HEK293 (cell line): ENCODE measurements at regions not wholly inside any gene's neighbourhood (a gene's known extent, or its start where the extent isn't known, plus 50 kb on each side); places are given as distances from the start of the nearest gene placed in this dataset.

Experiments
- CTCF ChIA-PET: fragments of 350-600 bp; formaldehyde crosslinking; extraction: SDS; loops from one replicate; lab custom pipeline; 2021; ENCODE audit warnings: antibody characterized with exemption; lab: Yijun Ruan, JAX
- POLR2A ChIA-PET: fragments of 300-600 bp; formaldehyde crosslinking; extraction: SDS; loops from one replicate; lab custom pipeline; 2020; ENCODE audit warnings: antibody characterized with exemption, inconsistent platforms; lab: Yijun Ruan, JAX
- H3K27ac ChIP-seq: fragments of 200-500 bp; sonication (Bioruptor generic); 2 replicates; pipeline ENCODE4 v1.5.1; 2014; ENCODE audit warnings: low read depth, low read length, control low read depth, inconsistent platforms; ENCODE audit errors: extremely low read depth
- H3K36me3 ChIP-seq, 2 experiments: fragments of 200-500 bp in 1 of 2; sonication (Bioruptor generic) in 1 of 2; 1 replicate in 1 of 2; 2 replicates in 1 of 2; pipeline ENCODE4 v1.5.1; 2014 to 2017; ENCODE audit warnings: inconsistent platforms in 2 of 2, low read length in 2 of 2; ENCODE audit not compliant: control insufficient read depth in 2 of 2, insufficient read depth in 1 of 2
- H3K4me1 ChIP-seq: fragments of 200-500 bp; sonication (Bioruptor generic); 2 replicates; pipeline ENCODE4 v1.5.1; 2014; ENCODE audit warnings: mild to moderate bottlenecking, low read length, inconsistent platforms; ENCODE audit not compliant: control insufficient read depth, insufficient read depth
- H3K4me3 ChIP-seq: 2 replicates; pipeline ENCODE4 v1.5.1; 2011; ENCODE audit warnings: low read depth, mild to moderate bottlenecking, control low read depth, low read length, moderate library complexity
- H3K9me3 ChIP-seq: fragments of 200-500 bp; sonication (Bioruptor generic); 2 replicates; pipeline ENCODE4 v1.5.1; 2014; ENCODE audit warnings: low read depth, low read length, inconsistent platforms; ENCODE audit not compliant: control insufficient read depth, insufficient read depth
- HOXA7 ChIP-seq: sonication (generic); formaldehyde crosslinking; IDR thresholded peaks from 2 replicates; pipeline ENCODE4 v1.8.1; 2022; ENCODE audit warnings: missing genetic modification reagents, borderline replicate concordance
- HOXD13 ChIP-seq: sonication (generic); formaldehyde crosslinking; IDR thresholded peaks from 2 replicates; pipeline ENCODE4 v1.8.0; 2022; ENCODE audit warnings: missing genetic modification reagents, borderline replicate concordance
- MZF1 ChIP-seq: fragments of 450-650 bp; formaldehyde crosslinking; IDR thresholded peaks from 2 replicates; pipeline ENCODE4 v1.5.1; 2017; ENCODE audit warnings: missing biosample characterization, missing genetic modification characterization, borderline replicate concordance
- SALL2 ChIP-seq: fragments of 450-650 bp; formaldehyde crosslinking; IDR thresholded peaks from 2 replicates; pipeline ENCODE4 v1.5.0; 2017; ENCODE audit warnings: missing biosample characterization, mild to moderate bottlenecking, missing genetic modification characterization, borderline replicate concordance
- SCRT2 ChIP-seq: fragments of 450-650 bp; formaldehyde crosslinking; IDR thresholded peaks from 2 replicates; pipeline ENCODE4 v1.5.1; 2016; ENCODE audit warnings: missing biosample characterization, missing genetic modification characterization
- TCF7L2 ChIP-seq: IDR thresholded peaks from 2 replicates; pipeline ENCODE4 v1.6.1; 2011; ENCODE audit warnings: low read depth, mild to moderate bottlenecking, inconsistent platforms, low read length, moderate library complexity, borderline replicate concordance
- ZNF10 ChIP-seq: fragments of 450-650 bp; formaldehyde crosslinking; IDR thresholded peaks from 2 replicates; pipeline ENCODE4 v1.5.1; 2017; ENCODE audit warnings: missing biosample characterization, missing genetic modification characterization
- ZNF155 ChIP-seq: fragments of 450-650 bp; formaldehyde crosslinking; IDR thresholded peaks from 2 replicates; pipeline ENCODE4 v1.5.1; 2016; ENCODE audit warnings: missing biosample characterization, missing genetic modification characterization
- ZNF175 ChIP-seq: fragments of 450-650 bp; formaldehyde crosslinking; IDR thresholded peaks from 2 replicates; pipeline ENCODE4 v1.5.1; 2016; ENCODE audit warnings: missing biosample characterization, missing genetic modification characterization
- ZNF19 ChIP-seq: fragments of 450-650 bp; formaldehyde crosslinking; IDR thresholded peaks from 2 replicates; pipeline ENCODE4; 2016; ENCODE audit warnings: missing biosample characterization, missing genetic modification characterization, low read depth
- ZNF266 ChIP-seq: fragments of 450-650 bp; formaldehyde crosslinking; IDR thresholded peaks from 2 replicates; pipeline ENCODE4 v1.5.1; 2016; ENCODE audit warnings: missing biosample characterization, missing genetic modification characterization, low read depth
- ZNF600 ChIP-seq: fragments of 450-650 bp; formaldehyde crosslinking; IDR thresholded peaks from 2 replicates; pipeline ENCODE4 v1.5.1; 2016; ENCODE audit warnings: missing biosample characterization, missing genetic modification characterization
- ZNF623 ChIP-seq: fragments of 450-650 bp; formaldehyde crosslinking; IDR thresholded peaks from 2 replicates; pipeline ENCODE4 v1.5.1; 2016; ENCODE audit warnings: missing biosample characterization, missing genetic modification characterization
- ZNF670 ChIP-seq: fragments of 450-650 bp; formaldehyde crosslinking; IDR thresholded peaks from 2 replicates; pipeline ENCODE4 v1.5.1; 2016; ENCODE audit warnings: missing biosample characterization, missing genetic modification characterization, low read depth
- TF ChIP-seq, protein P1 (sequence below): fragments of 450-650 bp; IDR thresholded peaks from 2 replicates; pipeline ENCODE4 v1.5.1; 2018; ENCODE audit warnings: missing biosample characterization, mild to moderate bottlenecking, missing genetic modification characterization
- TF ChIP-seq, protein P2 (sequence below): fragments of 450-650 bp; formaldehyde crosslinking; IDR thresholded peaks from 2 replicates; pipeline ENCODE4 v1.5.1; 2017; ENCODE audit warnings: missing biosample characterization, missing genetic modification characterization
- TF ChIP-seq, protein P3 (sequence below): fragments of 450-650 bp; formaldehyde crosslinking; IDR thresholded peaks from 2 replicates; pipeline ENCODE4 v1.5.1; 2016; ENCODE audit warnings: missing biosample characterization, missing genetic modification characterization
- TF ChIP-seq, protein P4 (sequence below): fragments of 450-650 bp; formaldehyde crosslinking; IDR thresholded peaks from 2 replicates; pipeline ENCODE4 v1.5.1; 2017; ENCODE audit warnings: missing biosample characterization, missing genetic modification characterization
- TF ChIP-seq, protein P5 (sequence below): fragments of 450-650 bp; formaldehyde crosslinking; IDR thresholded peaks from 2 replicates; pipeline ENCODE4 v1.5.1; 2017; ENCODE audit warnings: missing biosample characterization, missing genetic modification characterization

DNA sequence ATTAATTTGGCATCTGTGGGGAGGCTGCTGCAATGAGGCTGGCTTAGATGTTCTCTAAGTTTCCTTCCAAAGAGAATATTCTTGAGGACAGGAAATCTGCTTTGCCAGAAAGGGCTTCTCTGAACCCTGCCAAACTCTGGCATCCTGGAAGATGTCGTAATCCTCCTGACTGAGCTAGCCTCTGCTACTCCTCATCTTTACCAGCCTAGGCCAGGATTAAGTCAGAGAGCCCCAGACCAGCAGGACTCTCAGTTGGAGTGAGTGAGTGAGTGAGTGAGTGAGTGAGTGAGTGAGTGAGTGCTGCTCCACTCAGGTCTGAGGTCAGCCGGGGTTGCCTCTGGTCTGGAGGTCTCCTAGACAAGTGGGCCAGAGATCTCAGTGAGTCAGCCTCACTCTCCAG is 104.9 kb upstream of the SOD3 start:
- Histone ChIP-seq H3K27ac (no peak overlapping the region), H3K36me3 (no peaks in the 10 kb centered on the region), H3K9me3 (no peaks in the 10 kb centered on the region), H3K4me1 (no peaks in the 10 kb centered on the region), H3K4me3 (no peak overlapping the region)
- ChIA-PET POLR2A (no interaction called here), CTCF (interaction anchor here (0.6 kb wide), 1 partner anchor 117 kb away, joined by 3 read pairs; no protein-coding TSS in a partner anchor)
- TF ChIP-seq HOXD13 (CRISPR knock-in tag) (no peak), SCRT2 (tag by site-specific recombination) (no peak), HOXA7 (CRISPR knock-in tag) (no peak), ZNF670 (tag by site-specific recombination) (no peak), ZNF19 (no peak), MZF1 (no peak), ZNF600 (tag by site-specific recombination) (no peak), ZNF155 (tag by site-specific recombination) (no peak), ZNF10 (tag by site-specific recombination) (no peak), ZNF623 (tag by site-specific recombination) (no peak), ZNF266 (tag by site-specific recombination) (no peak), TCF7L2 (no peak), SALL2 (tag by site-specific recombination) (no peak), ZNF175 (tag by site-specific recombination) (no peak)
- TF ChIP-seq, protein P1, sequence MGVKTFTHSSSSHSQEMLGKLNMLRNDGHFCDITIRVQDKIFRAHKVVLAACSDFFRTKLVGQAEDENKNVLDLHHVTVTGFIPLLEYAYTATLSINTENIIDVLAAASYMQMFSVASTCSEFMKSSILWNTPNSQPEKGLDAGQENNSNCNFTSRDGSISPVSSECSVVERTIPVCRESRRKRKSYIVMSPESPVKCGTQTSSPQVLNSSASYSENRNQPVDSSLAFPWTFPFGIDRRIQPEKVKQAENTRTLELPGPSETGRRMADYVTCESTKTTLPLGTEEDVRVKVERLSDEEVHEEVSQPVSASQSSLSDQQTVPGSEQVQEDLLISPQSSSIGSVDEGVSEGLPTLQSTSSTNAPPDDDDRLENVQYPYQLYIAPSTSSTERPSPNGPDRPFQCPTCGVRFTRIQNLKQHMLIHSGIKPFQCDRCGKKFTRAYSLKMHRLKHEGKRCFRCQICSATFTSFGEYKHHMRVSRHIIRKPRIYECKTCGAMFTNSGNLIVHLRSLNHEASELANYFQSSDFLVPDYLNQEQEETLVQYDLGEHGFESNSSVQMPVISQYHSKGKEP (tag by site-specific recombination): no peak
- TF ChIP-seq, protein P2, sequence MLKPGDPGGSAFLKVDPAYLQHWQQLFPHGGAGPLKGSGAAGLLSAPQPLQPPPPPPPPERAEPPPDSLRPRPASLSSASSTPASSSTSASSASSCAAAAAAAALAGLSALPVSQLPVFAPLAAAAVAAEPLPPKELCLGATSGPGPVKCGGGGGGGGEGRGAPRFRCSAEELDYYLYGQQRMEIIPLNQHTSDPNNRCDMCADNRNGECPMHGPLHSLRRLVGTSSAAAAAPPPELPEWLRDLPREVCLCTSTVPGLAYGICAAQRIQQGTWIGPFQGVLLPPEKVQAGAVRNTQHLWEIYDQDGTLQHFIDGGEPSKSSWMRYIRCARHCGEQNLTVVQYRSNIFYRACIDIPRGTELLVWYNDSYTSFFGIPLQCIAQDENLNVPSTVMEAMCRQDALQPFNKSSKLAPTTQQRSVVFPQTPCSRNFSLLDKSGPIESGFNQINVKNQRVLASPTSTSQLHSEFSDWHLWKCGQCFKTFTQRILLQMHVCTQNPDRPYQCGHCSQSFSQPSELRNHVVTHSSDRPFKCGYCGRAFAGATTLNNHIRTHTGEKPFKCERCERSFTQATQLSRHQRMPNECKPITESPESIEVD (tag by site-specific recombination): no peak
- TF ChIP-seq, protein P3, sequence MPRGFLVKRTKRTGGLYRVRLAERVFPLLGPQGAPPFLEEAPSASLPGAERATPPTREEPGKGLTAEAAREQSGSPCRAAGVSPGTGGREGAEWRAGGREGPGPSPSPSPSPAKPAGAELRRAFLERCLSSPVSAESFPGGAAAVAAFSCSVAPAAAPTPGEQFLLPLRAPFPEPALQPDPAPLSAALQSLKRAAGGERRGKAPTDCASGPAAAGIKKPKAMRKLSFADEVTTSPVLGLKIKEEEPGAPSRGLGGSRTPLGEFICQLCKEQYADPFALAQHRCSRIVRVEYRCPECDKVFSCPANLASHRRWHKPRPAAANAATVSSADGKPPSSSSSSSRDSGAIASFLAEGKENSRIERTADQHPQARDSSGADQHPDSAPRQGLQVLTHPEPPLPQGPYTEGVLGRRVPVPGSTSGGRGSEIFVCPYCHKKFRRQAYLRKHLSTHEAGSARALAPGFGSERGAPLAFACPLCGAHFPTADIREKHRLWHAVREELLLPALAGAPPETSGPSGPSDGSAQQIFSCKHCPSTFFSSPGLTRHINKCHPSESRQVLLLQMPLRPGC (tag by site-specific recombination): no peak
- TF ChIP-seq, protein P4, sequence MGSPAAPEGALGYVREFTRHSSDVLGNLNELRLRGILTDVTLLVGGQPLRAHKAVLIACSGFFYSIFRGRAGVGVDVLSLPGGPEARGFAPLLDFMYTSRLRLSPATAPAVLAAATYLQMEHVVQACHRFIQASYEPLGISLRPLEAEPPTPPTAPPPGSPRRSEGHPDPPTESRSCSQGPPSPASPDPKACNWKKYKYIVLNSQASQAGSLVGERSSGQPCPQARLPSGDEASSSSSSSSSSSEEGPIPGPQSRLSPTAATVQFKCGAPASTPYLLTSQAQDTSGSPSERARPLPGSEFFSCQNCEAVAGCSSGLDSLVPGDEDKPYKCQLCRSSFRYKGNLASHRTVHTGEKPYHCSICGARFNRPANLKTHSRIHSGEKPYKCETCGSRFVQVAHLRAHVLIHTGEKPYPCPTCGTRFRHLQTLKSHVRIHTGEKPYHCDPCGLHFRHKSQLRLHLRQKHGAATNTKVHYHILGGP (tag by site-specific recombination): no peak
- TF ChIP-seq, protein P5, sequence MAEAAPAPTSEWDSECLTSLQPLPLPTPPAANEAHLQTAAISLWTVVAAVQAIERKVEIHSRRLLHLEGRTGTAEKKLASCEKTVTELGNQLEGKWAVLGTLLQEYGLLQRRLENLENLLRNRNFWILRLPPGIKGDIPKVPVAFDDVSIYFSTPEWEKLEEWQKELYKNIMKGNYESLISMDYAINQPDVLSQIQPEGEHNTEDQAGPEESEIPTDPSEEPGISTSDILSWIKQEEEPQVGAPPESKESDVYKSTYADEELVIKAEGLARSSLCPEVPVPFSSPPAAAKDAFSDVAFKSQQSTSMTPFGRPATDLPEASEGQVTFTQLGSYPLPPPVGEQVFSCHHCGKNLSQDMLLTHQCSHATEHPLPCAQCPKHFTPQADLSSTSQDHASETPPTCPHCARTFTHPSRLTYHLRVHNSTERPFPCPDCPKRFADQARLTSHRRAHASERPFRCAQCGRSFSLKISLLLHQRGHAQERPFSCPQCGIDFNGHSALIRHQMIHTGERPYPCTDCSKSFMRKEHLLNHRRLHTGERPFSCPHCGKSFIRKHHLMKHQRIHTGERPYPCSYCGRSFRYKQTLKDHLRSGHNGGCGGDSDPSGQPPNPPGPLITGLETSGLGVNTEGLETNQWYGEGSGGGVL (tag by site-specific recombination): no peak
